Mucosa of rectum (tissue), 2 donors: ENCODE measurements at regions not wholly inside any gene's neighbourhood (a gene's known extent, or its start where the extent isn't known, plus 50 kb on each side); places are given as distances from the start of the nearest gene placed in this dataset.
"Not testable (repeated sequence)": the region's sequence is repeated elsewhere in the genome, so short reads cannot be mapped to it uniquely, and the experiment has no call there.

Experiments
- H3K27ac ChIP-seq, 2 donors: one replicate each; pipeline ENCODE4 v1.7.0; 2013; ENCODE audit warnings: inconsistent platforms in 2 of 2, low read depth in 2 of 2, low read length in 2 of 2
- H3K27me3 ChIP-seq, 2 donors: one replicate each; pipeline ENCODE4 v1.7.0; 2013; ENCODE audit warnings: low read length in 2 of 2; ENCODE audit not compliant: control insufficient read depth in 2 of 2, insufficient read depth in 2 of 2
- H3K36me3 ChIP-seq, 2 donors: one replicate each; pipeline ENCODE4 v1.7.0; 2013; ENCODE audit warnings: low read length in 2 of 2; ENCODE audit not compliant: control insufficient read depth in 2 of 2, insufficient read depth in 2 of 2
- H3K4me1 ChIP-seq, 2 donors: one replicate each; pipeline ENCODE4 v1.7.0; 2013; ENCODE audit warnings: low read length in 2 of 2, mild to moderate bottlenecking in 1 of 2; ENCODE audit not compliant: control insufficient read depth in 2 of 2, insufficient read depth in 2 of 2
- H3K4me3 ChIP-seq, 2 donors: one replicate each; pipeline ENCODE4 v1.7.0; 2013; ENCODE audit warnings: low read length in 2 of 2
- H3K9ac ChIP-seq, 2 donors: one replicate each; pipeline ENCODE4 v1.7.0; 2013; ENCODE audit warnings: low read length in 2 of 2, low read depth in 1 of 2, mild to moderate bottlenecking in 1 of 2
- H3K9me3 ChIP-seq, 2 donors: one replicate each; pipeline ENCODE4 v1.7.0; 2013; ENCODE audit warnings: low read length in 2 of 2; ENCODE audit not compliant: control insufficient read depth in 2 of 2
- donor health status: healthy.
- donor health status: Normal muscosa, but diverticular disease.

GRCh38 chr16:47897105-47897504 lies 258.7 kb downstream of the ABCC12 start:
- H3K4me1 ChIP-seq, H3K9ac ChIP-seq, H3K9me3 ChIP-seq, H3K27me3 ChIP-seq, H3K4me3 ChIP-seq, H3K36me3 ChIP-seq, H3K27ac ChIP-seq: not testable (repeated sequence)

GRCh38 chr16:47895146-47895545 lies 260.6 kb downstream of the ABCC12 start:
- no peaks in the 10 kb centered on the region for H3K36me3 ChIP-seq
- H3K9me3 ChIP-seq: no peaks in the 10 kb centered on the region
- H3K27ac ChIP-seq: no peak overlapping the region
- no peak overlapping the region for H3K9ac ChIP-seq
- no peak overlapping the region for H3K4me3 ChIP-seq
- H3K27me3 ChIP-seq: no peaks in the 10 kb centered on the region
- no peaks in the 10 kb centered on the region for H3K4me1 ChIP-seq

GRCh38 chr16:47892999-47893398 lies 262.8 kb downstream of the ABCC12 start:
- Histone ChIP-seq H3K4me1 (no peaks in the 10 kb centered on the region), H3K9me3 (no peaks in the 10 kb centered on the region), H3K4me3 (no peak overlapping the region), H3K9ac (no peak overlapping the region), H3K36me3 (no peaks in the 10 kb centered on the region), H3K27me3 (no peaks in the 10 kb centered on the region), H3K27ac (no peak overlapping the region)

- H3K4me3 ChIP-seq: no peak overlapping the region
Observed at GRCh38 chr16:47888734-47889133, 267.1 kb downstream of the ABCC12 start.

GRCh38 chr16:47888142-47888541 lies 267.7 kb downstream of the ABCC12 start:
- Histone ChIP-seq H3K27ac (no peak overlapping the region), H3K4me1 (no peaks in the 10 kb centered on the region), H3K9ac (no peak overlapping the region), H3K27me3 (no peaks in the 10 kb centered on the region), H3K36me3 (no peaks in the 10 kb centered on the region), H3K9me3 (no peaks in the 10 kb centered on the region), H3K4me3 (no peak overlapping the region)

More at GRCh38 chr16:47888734-47889133, 267.1 kb downstream of the ABCC12 start:
- Histone ChIP-seq H3K27ac (no peak overlapping the region), H3K27me3 (no peaks in the 10 kb centered on the region), H3K9me3 (no peaks in the 10 kb centered on the region), H3K4me1 (no peaks in the 10 kb centered on the region), H3K9ac (no peak overlapping the region), H3K36me3 (no peaks in the 10 kb centered on the region)

- Histone ChIP-seq H3K9me3 (no peaks in the 10 kb centered on the region), H3K4me3 (no peak overlapping the region), H3K27me3 (no peaks in the 10 kb centered on the region), H3K36me3 (no peaks in the 10 kb centered on the region), H3K27ac (no peak overlapping the region), H3K9ac (no peak overlapping the region), H3K4me1 (no peaks in the 10 kb centered on the region)
Observed at GRCh38 chr16:47887496-47887895, 268.3 kb downstream of the ABCC12 start.

- Histone ChIP-seq H3K4me3 (no peak overlapping the region), H3K36me3 (no peaks in the 10 kb centered on the region), H3K27ac (no peak overlapping the region), H3K9ac (no peak overlapping the region), H3K4me1 (no peaks in the 10 kb centered on the region), H3K9me3 (no peaks in the 10 kb centered on the region), H3K27me3 (no peaks in the 10 kb centered on the region)
Observed at GRCh38 chr16:47886631-47887415, 269.0 kb downstream of the ABCC12 start.

GRCh38 chr16:47886139-47886538 lies 269.7 kb downstream of the ABCC12 start:
- Histone ChIP-seq H3K27ac (no peak overlapping the region), H3K27me3 (no peaks in the 10 kb centered on the region), H3K4me3 (no peak overlapping the region), H3K4me1 (no peaks in the 10 kb centered on the region), H3K36me3 (no peaks in the 10 kb centered on the region), H3K9ac (no peak overlapping the region), H3K9me3 (no peaks in the 10 kb centered on the region)

- Histone ChIP-seq H3K36me3 (no peaks in the 10 kb centered on the region), H3K4me3 (no peak overlapping the region), H3K27ac (no peak overlapping the region), H3K9me3 (no peaks in the 10 kb centered on the region), H3K9ac (no peak overlapping the region), H3K4me1 (no peaks in the 10 kb centered on the region), H3K27me3 (no peaks in the 10 kb centered on the region)
Observed at GRCh38 chr16:47885489-47885888, 270.3 kb downstream of the ABCC12 start.

GRCh38 chr16:47884116-47884725 lies 271.6 kb downstream of the ABCC12 start:
- no peaks in the 10 kb centered on the region for H3K27me3 ChIP-seq
- H3K36me3 ChIP-seq: no peaks in the 10 kb centered on the region
- H3K27ac ChIP-seq: no peak overlapping the region

More at GRCh38 chr16:47884116-47884725, 271.6 kb downstream of the ABCC12 start:
- H3K4me1 ChIP-seq: no peaks in the 10 kb centered on the region
- H3K9me3 ChIP-seq: no peaks in the 10 kb centered on the region
- H3K9ac ChIP-seq: no peak overlapping the region
- no peak overlapping the region for H3K4me3 ChIP-seq
